Omental fat pad (tissue), 3 donors: ENCODE measurements at regions not wholly inside any gene's neighbourhood (a gene's known extent, or its start where the extent isn't known, plus 50 kb on each side); places are given as distances from the start of the nearest gene placed in this dataset.
"Not testable (repeated sequence)": the region's sequence is repeated elsewhere in the genome, so short reads cannot be mapped to it uniquely, and the experiment has no call there.

Experiments
- ATAC-seq: fragments of 150-250 bp; one replicate; pipeline ENCODE4 v1.9.1; 2016; ENCODE audit warnings: mild to moderate bottlenecking, moderate library complexity; ENCODE audit not compliant: low FRiP score
- DNase-seq: peaks from one replicate; pipeline ENCODE4 v3.0.0-alpha.2; 2019; ENCODE audit warnings: low spot score
- CTCF ChIP-seq, 3 donors: fragments of 450-650 bp; IDR thresholded peaks; one replicate each; pipeline ENCODE4 v1.5.1; 2016 to 2017; ENCODE audit warnings: antibody characterized with exemption in 3 of 3, mild to moderate bottlenecking in 3 of 3, moderate library complexity in 2 of 3

- ATAC-seq: no peak
- DNase-seq: no peak
- TF ChIP-seq CTCF (IDR thresholded peaks at IDR 0.05): no peak
Observed at GRCh38 chr6:10343320-10343719, 71.6 kb downstream of the TFAP2A start.

- no peak for TF ChIP-seq CTCF (IDR thresholded peaks at IDR 0.05)
- DNase-seq (no peak), ATAC-seq (no peak)
Observed at GRCh38 chr6:10341605-10342004, 73.3 kb downstream of the TFAP2A start.

- no peak for TF ChIP-seq CTCF (IDR thresholded peaks at IDR 0.05)
- DNase-seq (no peak), ATAC-seq (no peak)
Observed at GRCh38 chr6:10338151-10338550, 76.7 kb downstream of the TFAP2A start.

- not testable (repeated sequence) for DNase-seq, ATAC-seq
Observed at GRCh38 chr6:10337376-10337775, 77.5 kb downstream of the TFAP2A start.

GRCh38 chr6:10332111-10332510 lies 82.8 kb downstream of the TFAP2A start:
- ATAC-seq (no peak), DNase-seq (no peak)
- no peak for TF ChIP-seq CTCF (IDR thresholded peaks at IDR 0.05)

GRCh38 chr6:10331334-10331968 lies 83.4 kb downstream of the TFAP2A start:
- ATAC-seq: no peak
- TF ChIP-seq CTCF (IDR thresholded peaks at IDR 0.05): no peak
- no peak for DNase-seq

- ATAC-seq: no peak
- no peak for TF ChIP-seq CTCF (IDR thresholded peaks at IDR 0.05)
- DNase-seq: no peak
Observed at GRCh38 chr6:10330515-10330914, 84.4 kb downstream of the TFAP2A start.
